Nephron progenitor cell (in vitro differentiated cells): ENCODE measurements at regions not wholly inside any gene's neighbourhood (a gene's known extent, or its start where the extent isn't known, plus 50 kb on each side); places are given as distances from the start of the nearest gene placed in this dataset.

Source experiments
- DNase-seq: peaks from one replicate; pipeline ENCODE4 v3.0.0; 2021
- H3K27ac Mint-ChIP-seq: 2 replicates; pipeline ENCODE4 v1.8.0; 2021; ENCODE audit warnings: mild to moderate bottlenecking, moderate library complexity, mixed read lengths
- H3K27me3 Mint-ChIP-seq: 2 replicates; pipeline ENCODE4 v1.8.0; 2021; ENCODE audit warnings: mild to moderate bottlenecking, low read depth, mixed read lengths; ENCODE audit not compliant: poor library complexity
- H3K36me3 Mint-ChIP-seq: 2 replicates; pipeline ENCODE4 v1.8.0; 2021; ENCODE audit warnings: low read depth, mixed read lengths
- H3K4me1 Mint-ChIP-seq: 2 replicates; pipeline ENCODE4 v1.8.0; 2021; ENCODE audit warnings: mixed read lengths
- H3K4me3 Mint-ChIP-seq: 2 replicates; pipeline ENCODE4 v1.8.0; 2021; ENCODE audit warnings: mild to moderate bottlenecking, moderate library complexity, mixed read lengths
- H3K9me3 Mint-ChIP-seq: 2 replicates; pipeline ENCODE4 v1.8.0; 2021; ENCODE audit warnings: mild to moderate bottlenecking, moderate library complexity, mixed read lengths
- TF ChIP-seq, protein P1 (sequence below): fragments of 200-600 bp; sonication (generic); IDR thresholded peaks from 2 replicates; pipeline ENCODE4 v1.5.0; 2021; ENCODE audit warnings: antibody characterized with exemption

GRCh38 chr6:166245148-166245547 is 63.0 kb downstream of the PRR18 start:
- Mint-ChIP-seq H3K9me3 (no peaks in the 10 kb centered on the region), H3K4me1 (peaks cover 44% of the 10 kb centered on the region), H3K27me3 (peaks cover 23% of the 10 kb centered on the region), H3K36me3 (no peaks in the 10 kb centered on the region), H3K27ac (no peak overlapping the region), H3K4me3 (no peak overlapping the region)
- no peak for DNase-seq
- TF ChIP-seq, protein P1, sequence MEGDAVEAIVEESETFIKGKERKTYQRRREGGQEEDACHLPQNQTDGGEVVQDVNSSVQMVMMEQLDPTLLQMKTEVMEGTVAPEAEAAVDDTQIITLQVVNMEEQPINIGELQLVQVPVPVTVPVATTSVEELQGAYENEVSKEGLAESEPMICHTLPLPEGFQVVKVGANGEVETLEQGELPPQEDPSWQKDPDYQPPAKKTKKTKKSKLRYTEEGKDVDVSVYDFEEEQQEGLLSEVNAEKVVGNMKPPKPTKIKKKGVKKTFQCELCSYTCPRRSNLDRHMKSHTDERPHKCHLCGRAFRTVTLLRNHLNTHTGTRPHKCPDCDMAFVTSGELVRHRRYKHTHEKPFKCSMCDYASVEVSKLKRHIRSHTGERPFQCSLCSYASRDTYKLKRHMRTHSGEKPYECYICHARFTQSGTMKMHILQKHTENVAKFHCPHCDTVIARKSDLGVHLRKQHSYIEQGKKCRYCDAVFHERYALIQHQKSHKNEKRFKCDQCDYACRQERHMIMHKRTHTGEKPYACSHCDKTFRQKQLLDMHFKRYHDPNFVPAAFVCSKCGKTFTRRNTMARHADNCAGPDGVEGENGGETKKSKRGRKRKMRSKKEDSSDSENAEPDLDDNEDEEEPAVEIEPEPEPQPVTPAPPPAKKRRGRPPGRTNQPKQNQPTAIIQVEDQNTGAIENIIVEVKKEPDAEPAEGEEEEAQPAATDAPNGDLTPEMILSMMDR = no peak

DNA sequence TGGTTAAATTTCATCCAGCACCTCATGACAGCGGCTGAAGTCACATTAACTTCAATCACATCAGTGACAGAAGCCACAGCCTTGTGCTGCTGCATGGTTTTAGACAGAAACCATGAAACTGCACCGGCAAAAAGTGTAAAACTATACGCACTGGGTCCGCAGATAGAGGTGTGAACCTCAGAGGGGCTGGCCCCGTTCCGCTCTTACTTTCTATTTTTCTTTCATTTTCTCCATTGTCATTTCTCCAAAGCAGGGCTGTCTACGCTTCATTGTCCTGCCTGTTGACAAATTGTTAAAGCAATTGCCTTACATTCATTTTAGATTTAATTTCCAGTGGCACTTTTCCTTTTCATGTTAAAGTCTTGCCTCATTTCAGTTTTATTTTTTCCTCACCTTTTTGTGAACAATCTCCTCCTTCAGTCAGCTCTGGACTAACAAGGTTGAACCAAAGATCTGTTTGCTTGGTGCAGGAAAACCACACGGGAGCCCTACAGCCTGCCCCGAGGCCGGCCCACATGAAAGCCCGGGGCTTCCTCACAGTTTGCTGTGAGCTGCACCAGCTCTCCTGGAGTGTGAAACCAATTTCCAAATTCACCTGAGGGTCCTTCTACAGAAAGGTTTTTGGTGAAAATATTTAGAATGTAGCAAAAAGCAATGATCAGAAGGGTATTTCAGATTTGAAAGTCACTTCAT is 63.7 kb downstream of the PRR18 start:
- no peaks in the 10 kb centered on the region for H3K9me3 Mint-ChIP-seq
- no peak for DNase-seq
- H3K36me3 Mint-ChIP-seq = no peaks in the 10 kb centered on the region
- H3K27ac Mint-ChIP-seq = no peak overlapping the region
- peaks cover 24% of the 10 kb centered on the region for H3K27me3 Mint-ChIP-seq
- H3K4me3 Mint-ChIP-seq = no peak overlapping the region
- H3K4me1 Mint-ChIP-seq = peaks cover 50% of the 10 kb centered on the region
- TF ChIP-seq, protein P1 = no peak

GRCh38 chr6:166242888-166243287 is 65.3 kb downstream of the PRR18 start:
- no peak overlapping the region for H3K4me3 Mint-ChIP-seq
- DNase-seq = no peak
- no peaks in the 10 kb centered on the region for H3K9me3 Mint-ChIP-seq
- H3K27me3 Mint-ChIP-seq = peaks cover 24% of the 10 kb centered on the region
- no peak overlapping the region for H3K27ac Mint-ChIP-seq
- H3K36me3 Mint-ChIP-seq = no peaks in the 10 kb centered on the region
- H3K4me1 Mint-ChIP-seq = peaks cover 60% of the 10 kb centered on the region
- TF ChIP-seq, protein P1 = no peak

DNA sequence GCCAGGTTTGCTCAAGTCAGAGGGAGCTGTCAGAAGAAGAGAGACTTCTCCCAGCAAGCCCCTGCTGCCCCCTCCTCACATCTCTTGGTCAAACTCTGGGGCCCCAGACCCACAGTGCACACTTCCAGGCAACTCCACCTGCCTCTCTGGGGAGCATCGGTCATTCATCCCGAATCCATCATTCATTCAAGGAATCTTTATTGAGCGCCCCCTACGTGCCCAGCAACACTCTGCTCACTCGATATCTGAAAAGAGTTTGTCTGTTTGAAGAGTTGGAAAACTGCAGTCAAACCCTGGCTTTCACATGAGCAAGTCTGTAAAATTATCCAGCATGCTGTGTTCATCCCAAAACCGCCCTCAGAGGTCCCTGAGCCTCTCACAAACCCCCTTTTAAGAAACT is 66.2 kb downstream of the PRR18 start:
- Mint-ChIP-seq H3K4me3 (no peak overlapping the region), H3K9me3 (no peaks in the 10 kb centered on the region), H3K27me3 (peaks cover 24% of the 10 kb centered on the region), H3K36me3 (no peaks in the 10 kb centered on the region), H3K4me1 (peaks cover 66% of the 10 kb centered on the region), H3K27ac (no peak overlapping the region)
- TF ChIP-seq, protein P1 = no peak
- no peak for DNase-seq

GRCh38 chr6:166240889-166241288 is 67.3 kb downstream of the PRR18 start:
- Mint-ChIP-seq H3K36me3 (no peaks in the 10 kb centered on the region), H3K27ac (no peak overlapping the region), H3K27me3 (peaks cover 24% of the 10 kb centered on the region), H3K9me3 (no peaks in the 10 kb centered on the region), H3K4me1 (peaks cover 72% of the 10 kb centered on the region), H3K4me3 (no peak overlapping the region)
- TF ChIP-seq, protein P1 = no peak
- no peak for DNase-seq

GRCh38 chr6:166237617-166238016 is 70.0 kb upstream of the TBXT start:
- Mint-ChIP-seq H3K36me3 (no peaks in the 10 kb centered on the region), H3K4me1 (peaks cover 55% of the 10 kb centered on the region), H3K9me3 (no peaks in the 10 kb centered on the region), H3K27me3 (peaks cover 11% of the 10 kb centered on the region), H3K27ac (no peak overlapping the region), H3K4me3 (no peak overlapping the region)
- TF ChIP-seq, protein P1 = no peak
- DNase-seq = no peak
